K562 (cell line): ENCODE measurements at regions not wholly inside any gene's neighbourhood (a gene's known extent, or its start where the extent isn't known, plus 50 kb on each side); places are given as distances from the start of the nearest gene placed in this dataset.
"Not testable (repeated sequence)": the region's sequence is repeated elsewhere in the genome, so short reads cannot be mapped to it uniquely, and the experiment has no call there.

Experiments used
- ATAC-seq: fragments of 200-7000 bp; cut with Tn5 transposase; 3 replicates; pipeline ENCODE4 v1.9.1; 2020; ENCODE audit warnings: moderate library complexity
- BruUV-seq: library from RNA; stranded (reverse); fragments of 400-500 nt; replicated peaks from 2 replicates; lab custom pipeline; 2021; lab: Mats Ljungman, UMichigan
- CTCF ChIA-PET: fragments of 300-600 bp; formaldehyde crosslinking; extraction: SDS; loops from one replicate; lab custom pipeline; 2021; ENCODE audit warnings: low intra/inter-chr PET ratio; lab: Yijun Ruan, JAX
- POLR2A ChIA-PET: fragments of 300-600, 350-650 bp; sonication (Branson Sonifier 250); formaldehyde crosslinking; extraction: SDS; loops from one replicate; lab custom pipeline; 2021; ENCODE audit warnings: antibody characterized with exemption, inconsistent platforms; lab: Yijun Ruan, JAX
- DNase-seq, 4 experiments: peaks; one replicate each; pipeline versions ENCODE4 v3.0.0 to v3.0.0-alpha.2; 2011 to 2018; ENCODE audit warnings: low spot score in 3 of 4, mixed read lengths in 3 of 4; ENCODE audit errors: extremely low read depth in 1 of 4
- FAIRE-seq: peaks from 2 replicates; lab custom pipeline; 2011; peaks lifted over from hg19 to GRCh38; lab: Jason Lieb, UNC
- H2AFZ ChIP-seq: 2 replicates; pipeline ENCODE4 v1.6.0; 2011; ENCODE audit warnings: low read depth, low read length, control low read depth, inconsistent platforms
- H3K27ac ChIP-seq: fragments of 200-600 bp; 3 replicates; pipeline ENCODE4 v1.8.0; 2011; ENCODE audit warnings: low read depth, mild to moderate bottlenecking, control low read depth, inconsistent platforms, low read length, moderate library complexity, mixed read lengths; ENCODE audit errors: extremely low read depth
- H3K27me3 ChIP-seq, 2 experiments: fragments of 300-600 bp in 1 of 2; 2 replicates in 1 of 2; 3 replicates in 1 of 2; pipeline versions ENCODE4 v1.6.0 to v1.8.0; 2011; ENCODE audit warnings: inconsistent platforms in 2 of 2, low read length in 2 of 2, mild to moderate bottlenecking in 1 of 2, mixed read lengths in 1 of 2, moderate library complexity in 1 of 2; ENCODE audit not compliant: control insufficient read depth in 2 of 2, insufficient read depth in 2 of 2
- H3K36me3 ChIP-seq: fragments of 300-600 bp; 3 replicates; pipeline ENCODE4 v1.8.0; 2011; ENCODE audit warnings: mild to moderate bottlenecking, low read length, inconsistent platforms; ENCODE audit not compliant: control insufficient read depth, insufficient read depth
- H3K4me1 ChIP-seq, 2 experiments: fragments of 200-600 bp in 1 of 2; replicated peaks in 1 of 2; 2 replicates in 1 of 2; 3 replicates in 1 of 2; pipeline versions ENCODE4 v1.5.1 to v1.8.0; 2011; ENCODE audit warnings: inconsistent platforms in 2 of 2, low read length in 2 of 2, mild to moderate bottlenecking in 1 of 2, mixed read lengths in 1 of 2, moderate library complexity in 1 of 2; ENCODE audit not compliant: control insufficient read depth in 2 of 2, insufficient read depth in 2 of 2
- H3K4me2 ChIP-seq: 2 replicates; pipeline ENCODE4 v1.6.1; 2011; ENCODE audit warnings: low read length, control low read depth, inconsistent platforms, mixed read lengths; ENCODE audit not compliant: insufficient read depth
- H3K4me3 ChIP-seq: fragments of 200-600 bp; sonication (generic), shearing (Covaris generic); 2 replicates; pipeline ENCODE4 v1.5.1; 2016; ENCODE audit warnings: control low read depth, inconsistent platforms
- H3K79me2 ChIP-seq: fragments of 200-600 bp; 3 replicates; pipeline ENCODE4 v1.8.0; 2011; ENCODE audit warnings: low read length, inconsistent platforms; ENCODE audit not compliant: control insufficient read depth, insufficient read depth
- H3K9ac ChIP-seq, 2 experiments: 2 replicates each; pipeline versions ENCODE4 v1.6.0 to v1.6.1; 2011; ENCODE audit warnings: low read depth in 2 of 2, low read length in 2 of 2, control low read depth in 1 of 2, inconsistent platforms in 1 of 2, mild to moderate bottlenecking in 1 of 2, mixed read lengths in 1 of 2; ENCODE audit not compliant: insufficient read depth in 1 of 2
- H3K9me1 ChIP-seq: one replicate; pipeline ENCODE4 v1.6.0; 2011; ENCODE audit warnings: inconsistent platforms, mild to moderate bottlenecking, low read length, moderate library complexity; ENCODE audit not compliant: control insufficient read depth, insufficient read depth
- H3K9me3 ChIP-seq: replicated peaks from 2 replicates; pipeline ENCODE4 v1.5.1; 2011; ENCODE audit warnings: low read depth, low read length, inconsistent platforms; ENCODE audit not compliant: control insufficient read depth, insufficient read depth
- H4K20me1 ChIP-seq: replicated peaks from 2 replicates; pipeline ENCODE4 v1.6.1; 2011; ENCODE audit warnings: low read length, inconsistent platforms, mixed read lengths; ENCODE audit not compliant: control insufficient read depth, insufficient read depth
- CBFA2T3 ChIP-seq: fragments of 450-650 bp; IDR thresholded peaks from 2 replicates; pipeline ENCODE4 v1.6.1; 2017
- CC2D1A ChIP-seq: fragments of 450-650 bp; IDR thresholded peaks from 2 replicates; pipeline ENCODE4 v1.6.1; 2017; ENCODE audit warnings: mild to moderate bottlenecking
- CTBP1 ChIP-seq: fragments of 450-650 bp; IDR thresholded peaks from 2 replicates; pipeline ENCODE4 v1.6.1; 2016; ENCODE audit warnings: borderline replicate concordance
- DMBX1 ChIP-seq: fragments of 250-450 bp; sonication (Bioruptor Pico); IDR thresholded peaks from 2 replicates; pipeline ENCODE4 v1.8.0; 2022; ENCODE audit warnings: inconsistent platforms, mild to moderate bottlenecking, moderate library complexity, borderline replicate concordance
- KDM1A ChIP-seq, 2 experiments: fragments of 450-650 bp; IDR thresholded peaks; 2 replicates each; pipeline ENCODE4 v1.6.1; 2016; ENCODE audit warnings: mild to moderate bottlenecking in 2 of 2
- RFX1 ChIP-seq: fragments of 450-650 bp; IDR thresholded peaks from 2 replicates; pipeline ENCODE4 v1.6.1; 2016; ENCODE audit warnings: mild to moderate bottlenecking, moderate library complexity
- SMAD4 ChIP-seq: fragments of 250-450 bp; sonication (Bioruptor Pico); conservative IDR thresholded peaks from 2 replicates; pipeline ENCODE4 v1.8.0; 2021; ENCODE audit warnings: inconsistent platforms, mild to moderate bottlenecking, moderate library complexity
- STAT5A ChIP-seq: IDR thresholded peaks from 2 replicates; pipeline ENCODE4 v1.6.1; 2012; ENCODE audit warnings: low read length, inconsistent platforms, borderline replicate concordance
- TCF3 ChIP-seq: sonication (generic); formaldehyde crosslinking; IDR thresholded peaks from 2 replicates; pipeline ENCODE4 v1.4.0; 2020; ENCODE audit warnings: mild to moderate bottlenecking, missing genetic modification reagents
- ZNF592 ChIP-seq: fragments of 450-650 bp; IDR thresholded peaks from 2 replicates; pipeline ENCODE4 v1.6.1; 2017; ENCODE audit warnings: antibody characterized with exemption, mild to moderate bottlenecking
- WGBS: fragments of 100-300 bp; shearing (Covaris generic); methylation state at CpG from one replicate; pipeline ENCODE4 v1.1.6; 2016; ENCODE audit warnings: low coverage, mixed read lengths; ENCODE audit not compliant: insufficient coverage; ENCODE audit errors: missing lambda C conversion rate; 5-methylcytosine and 5-hydroxymethylcytosine counted together
- in situ Hi-C: fragments of 300-500 bp; cut with MboI; formaldehyde crosslinking; loops from 4 replicates; pipeline ENCODE4 v1.15.0; 2018; ENCODE audit warnings: inconsistent platforms, mixed read lengths
- intact Hi-C: fragments of 100-400 bp; cut with micrococcal nuclease; formaldehyde crosslinking; loops from 2 replicates; pipeline ENCODE4 v1.14.2; 2022

- intact Hi-C loops, result loop anchor here (5.0 kb wide), 2 partner anchors 55 to 115 kb away; no protein-coding TSS in a partner anchor
- Histone ChIP-seq H3K27ac (peak overlapping the region; percentile 24; the same call in 1 of the 3 replicates), H3K4me2 (peak overlapping the region; percentile 38; the same call in 1 of the 2 replicates), H2AFZ (peak overlapping the region; percentile 61; the same call in 1 of the 2 replicates), H3K4me1 (peaks cover 7 to 53% of the 10 kb centered on the region in 2 experiments)
- H3K36me3 ChIP-seq, in situ Hi-C loops, H3K9me1 ChIP-seq, H3K9ac ChIP-seq, CTCF ChIA-PET, H4K20me1 ChIP-seq, ATAC-seq, BruUV-seq, FAIRE-seq, H3K79me2 ChIP-seq, H3K9me3 ChIP-seq, H3K27me3 ChIP-seq, H3K4me3 ChIP-seq: not testable (repeated sequence)
- DNase-seq, result peak in 1 of 4 experiments; percentile 76
- POLR2A ChIA-PET, result interaction anchor here (0.8 kb wide), 1 partner anchor 28 kb away, joined by 3 read pairs; no protein-coding TSS in a partner anchor
- WGBS, result 14% methylated on average over 2 of the region's 2 CpGs
- TF ChIP-seq ZNF592 (peak; percentile 72), CBFA2T3 (peak; percentile 92), RFX1 (peak; percentile 25; the same call in 1 of the 2 replicates), CC2D1A (peak; percentile 88; the same call in 1 of the 2 replicates), TCF3 (CRISPR knock-in tag) (peak; percentile 73), SMAD4 (CRISPR knock-in tag) (0 out of 2 replicates have a peak, but pooled peaks have one; percentile 14), STAT5A (peak; percentile 38; the same call in 1 of the 2 replicates), KDM1A (IDR thresholded peaks at IDR 0.05) (0 out of 4 replicates have a peak, but pooled peaks have one; percentile 31 to 36), DMBX1 (CRISPR knock-in tag) (0 out of 2 replicates have a peak, but pooled peaks have one; percentile 30), CTBP1 (peak; percentile 72)
These were observed 234.0 kb downstream of the TFAP2B start for GRCh38 chr6:51052716-51053115.
